Transverse colon (tissue), 4 donors: ENCODE measurements at regions not wholly inside any gene's neighbourhood (a gene's known extent, or its start where the extent isn't known, plus 50 kb on each side); places are given as distances from the start of the nearest gene placed in this dataset.

Experiments used
- DNase-seq: peaks from one replicate; pipeline ENCODE4 v3.0.0-alpha.2; 2019
- H3K27ac ChIP-seq, 4 donors: fragments of 200-600 bp; sonication (generic); 2 replicates each; pipeline ENCODE4 v1.5.1; 2016 to 2018; ENCODE audit warnings: inconsistent platforms in 4 of 4
- H3K27me3 ChIP-seq: fragments of 200-600 bp; sonication (generic); 2 replicates; pipeline ENCODE4 v1.5.1; 2017; ENCODE audit warnings: inconsistent platforms
- H3K36me3 ChIP-seq, 4 donors: fragments of 200-600 bp; sonication (generic); 2 replicates each; pipeline ENCODE4 v1.5.1; 2017 to 2019; ENCODE audit warnings: inconsistent platforms in 4 of 4
- H3K4me1 ChIP-seq, 4 donors: fragments of 200-600 bp; sonication (generic); 2 replicates each; pipeline ENCODE4 v1.5.1; 2017 to 2020; ENCODE audit warnings: inconsistent platforms in 4 of 4
- H3K4me3 ChIP-seq, 4 donors: fragments of 200-600 bp; sonication (generic); 1 replicate in 1 of 4; 2 replicates in 3 of 4; pipeline versions ENCODE4 v1.5.1 to v1.6.1; 2017 to 2019; ENCODE audit warnings: inconsistent platforms in 4 of 4
- H3K9me3 ChIP-seq, 2 donors: fragments of 200-600 bp; sonication (generic); 2 replicates each; pipeline ENCODE4 v1.5.1; 2017 to 2019; ENCODE audit warnings: inconsistent platforms in 2 of 2
- CTCF ChIP-seq, 5 experiments: fragments of 200-600 bp in 3 of 5; fragments of 450-650 bp in 2 of 5; sonication (generic) in 3 of 5; IDR thresholded peaks; 1 replicate in 2 of 5; 2 replicates in 3 of 5; pipeline ENCODE4 v1.5.1; 2016 to 2017; ENCODE audit warnings: antibody characterized with exemption in 5 of 5, inconsistent platforms in 3 of 5, mild to moderate bottlenecking in 2 of 5, moderate library complexity in 1 of 5
- EP300 ChIP-seq: sonication (generic); formaldehyde crosslinking; IDR thresholded peaks from one replicate; pipeline ENCODE4 v1.6.1; 2017; ENCODE audit warnings: antibody characterized with exemption, low read depth
- POLR2A ChIP-seq: fragments of 450-650 bp; IDR thresholded peaks from one replicate; pipeline ENCODE4 v1.6.1; 2016; ENCODE audit warnings: antibody characterized with exemption, mild to moderate bottlenecking, moderate library complexity
- POLR2AphosphoS5 ChIP-seq, 3 donors: sonication (generic); formaldehyde crosslinking; IDR thresholded peaks; one replicate each; pipeline ENCODE4 v1.6.1; 2016; ENCODE audit warnings: antibody characterized with exemption in 3 of 3
- WGBS, 2 donors: methylation state at CpG; one replicate each; pipeline ENCODE4 v1.1.5; 2018; ENCODE audit warnings: low coverage in 1 of 2; 5-methylcytosine and 5-hydroxymethylcytosine counted together
- in situ Hi-C, 4 donors: fragments of 200-750 bp; cut with MboI; loops; one replicate each; pipeline versions ENCODE4 v1.15.0 to v1.15.1; 2017; ENCODE audit warnings: low sequenced_read_pairs in 3 of 4, low pct_ligation_motif_present in 1 of 4, low pct_unique_long_range_greater_than_20kb in 1 of 4
- intact Hi-C: fragments of 100-400 bp; cut with DNase I; formaldehyde crosslinking; loops from one replicate; pipeline ENCODE4 v1.15.1; 2023; ENCODE audit warnings: low total_unique reads

- Histone ChIP-seq H3K36me3 (no peaks in the 10 kb centered on the region), H3K27ac (no peak overlapping the region), H3K4me3 (no peak overlapping the region), H3K9me3 (no peaks in the 10 kb centered on the region), H3K27me3 (no peaks in the 10 kb centered on the region), H3K4me1 (peaks cover 0 to 7% (median 0%) of the 10 kb centered on the region in 4 donors)
- TF ChIP-seq POLR2AphosphoS5 (IDR thresholded peaks at IDR 0.05) (no peak), POLR2A (no peak), CTCF (IDR thresholded peaks at IDR 0.05) (no peak), EP300 (no peak)
- intact Hi-C loops = no loop called here
- in situ Hi-C loops = no loop called here
- DNase-seq = no peak
These were observed 228.5 kb upstream of the MME start for GRCh38 chr3:154851644-154852043.

GRCh38 chr3:154850921-154851320 lies 229.2 kb upstream of the MME start:
- Histone ChIP-seq H3K9me3 (no peaks in the 10 kb centered on the region), H3K36me3 (no peaks in the 10 kb centered on the region), H3K27ac (no peak overlapping the region), H3K27me3 (no peaks in the 10 kb centered on the region), H3K4me1 (peaks cover 0 to 7% (median 0%) of the 10 kb centered on the region in 4 donors), H3K4me3 (no peak overlapping the region)
- WGBS, 2 donors = 49 to 50% methylated on average over 2 of the region's 2 CpGs
- TF ChIP-seq CTCF (IDR thresholded peaks at IDR 0.05) (no peak), EP300 (no peak), POLR2A (no peak), POLR2AphosphoS5 (IDR thresholded peaks at IDR 0.05) (no peak)
- DNase-seq = no peak
- in situ Hi-C loops (no loop called here), intact Hi-C loops (no loop called here)

- intact Hi-C loops = no loop called here
- no peaks in the 10 kb centered on the region for H3K27me3 ChIP-seq
- DNase-seq = no peak
- TF ChIP-seq POLR2AphosphoS5 (IDR thresholded peaks at IDR 0.05) (no peak), EP300 (no peak), POLR2A (no peak), CTCF (IDR thresholded peaks at IDR 0.05) (no peak)
- no peak overlapping the region for H3K27ac ChIP-seq
- H3K9me3 ChIP-seq = no peaks in the 10 kb centered on the region
- H3K4me3 ChIP-seq = no peak overlapping the region
- in situ Hi-C loops = no loop called here
- H3K36me3 ChIP-seq = no peaks in the 10 kb centered on the region
- H3K4me1 ChIP-seq = peaks cover 0 to 12% (median 0%) of the 10 kb centered on the region in 4 donors
- 92 to 96% methylated on average over 2 of the region's 2 CpGs for WGBS, 2 donors
These were observed 230.7 kb upstream of the MME start for GRCh38 chr3:154849408-154849807.

- intact Hi-C loops = no loop called here
- in situ Hi-C loops = no loop called here
- WGBS, 2 donors = 31 to 35% methylated on average over 1 of the region's 1 CpG
- Histone ChIP-seq H3K27me3 (no peaks in the 10 kb centered on the region), H3K27ac (no peak overlapping the region), H3K4me3 (no peak overlapping the region), H3K4me1 (peaks cover 0 to 7% (median 0%) of the 10 kb centered on the region in 4 donors), H3K36me3 (no peaks in the 10 kb centered on the region), H3K9me3 (no peaks in the 10 kb centered on the region)
- TF ChIP-seq POLR2AphosphoS5 (IDR thresholded peaks at IDR 0.05) (no peak), EP300 (no peak), CTCF (IDR thresholded peaks at IDR 0.05) (no peak), POLR2A (no peak)
- DNase-seq = no peak
These were observed 235.3 kb upstream of the MME start for GRCh38 chr3:154844863-154845262.
